CD4-positive, CD25-positive, alpha-beta regulatory T cell (primary cell): ENCODE measurements at regions not wholly inside any gene's neighbourhood (a gene's known extent, or its start where the extent isn't known, plus 50 kb on each side); places are given as distances from the start of the nearest gene placed in this dataset.

Source experiments
- ATAC-seq, 2 donors: fragments of 150-1000 bp; cut with Tn5 transposase; one replicate each; pipeline ENCODE4 v1.10.0; 2021; ENCODE audit warnings: low read depth in 2 of 2, moderate number of reproducible peaks in 2 of 2, moderate library complexity in 1 of 2
- DNase-seq, 3 donors: peaks; one replicate each; pipeline versions ENCODE4 v3.0.0 to v3.0.0-alpha.2; 2012 to 2022; ENCODE audit warnings: mixed read lengths in 1 of 3
- H3K27ac ChIP-seq: one replicate; pipeline ENCODE4 v1.7.0; 2013; ENCODE audit warnings: mild to moderate bottlenecking, low read length; ENCODE audit not compliant: insufficient read depth, poor library complexity, severe bottlenecking
- H3K27me3 ChIP-seq: one replicate; pipeline ENCODE4 v1.7.0; 2013; ENCODE audit warnings: low read length; ENCODE audit not compliant: control insufficient read depth, insufficient read depth
- H3K36me3 ChIP-seq: one replicate; pipeline ENCODE4 v1.7.0; 2013; ENCODE audit warnings: mild to moderate bottlenecking, low read length, moderate library complexity; ENCODE audit not compliant: control insufficient read depth, insufficient read depth
- H3K4me1 ChIP-seq: 2 replicates; pipeline ENCODE4 v1.7.0; 2013; ENCODE audit warnings: mild to moderate bottlenecking, low read length; ENCODE audit not compliant: insufficient read depth, control insufficient read depth, poor library complexity, severe bottlenecking
- H3K4me3 ChIP-seq: one replicate; pipeline ENCODE4 v1.7.0; 2013; ENCODE audit warnings: low read depth, mild to moderate bottlenecking, low read length, moderate library complexity
- H3K9me3 ChIP-seq, 2 experiments: 1 replicate in 1 of 2; 2 replicates in 1 of 2; pipeline ENCODE4 v1.7.0; 2013; ENCODE audit warnings: low read length in 2 of 2, mild to moderate bottlenecking in 1 of 2, moderate library complexity in 1 of 2; ENCODE audit not compliant: control insufficient read depth in 2 of 2
- H3K27ac Mint-ChIP-seq, 3 donors: one replicate each; pipeline ENCODE4 v1.8.0; 2020 to 2022; ENCODE audit warnings: mild to moderate bottlenecking in 3 of 3, mixed read lengths in 3 of 3, moderate library complexity in 2 of 3
- H3K27me3 Mint-ChIP-seq: one replicate; pipeline ENCODE4 v1.8.0; 2022; ENCODE audit warnings: mild to moderate bottlenecking, mixed read lengths
- H3K36me3 Mint-ChIP-seq: one replicate; pipeline ENCODE4 v1.8.0; 2020; ENCODE audit warnings: mixed read lengths
- H3K4me1 Mint-ChIP-seq, 4 donors: one replicate each; pipeline ENCODE4 v1.8.0; 2020 to 2022; ENCODE audit warnings: mixed read lengths in 4 of 4, mild to moderate bottlenecking in 1 of 4
- H3K4me3 Mint-ChIP-seq, 4 donors: one replicate each; pipeline ENCODE4 v1.8.0; 2020 to 2022; ENCODE audit warnings: mild to moderate bottlenecking in 4 of 4, mixed read lengths in 4 of 4, moderate library complexity in 3 of 4
- H3K9me3 Mint-ChIP-seq, 7 donors: one replicate each; pipeline ENCODE4 v1.8.0; 2020 to 2022; ENCODE audit warnings: mixed read lengths in 7 of 7, mild to moderate bottlenecking in 3 of 7, moderate library complexity in 2 of 7

DNA sequence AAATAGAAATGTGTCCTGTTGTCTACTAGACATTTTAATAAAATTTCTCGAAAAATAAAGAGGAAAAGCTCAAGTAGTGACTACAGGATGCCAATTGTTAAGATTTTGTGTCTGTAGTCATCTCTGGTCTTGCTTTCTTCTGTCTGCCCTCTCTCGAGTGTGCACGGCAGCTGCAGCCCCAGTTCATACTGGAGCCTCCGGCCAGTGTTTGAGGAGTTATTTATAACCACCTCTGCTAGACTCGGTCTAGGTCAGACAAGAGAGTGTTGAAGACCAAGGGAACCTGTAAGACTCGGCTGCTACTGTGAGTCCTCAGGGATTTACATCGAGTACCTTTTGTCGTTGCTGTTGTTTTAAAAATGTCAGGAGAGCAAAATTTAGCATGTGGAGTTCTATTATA lies 810.1 kb upstream of the POU3F3 start:
- H3K27ac ChIP-seq: no peak overlapping the region

DNA sequence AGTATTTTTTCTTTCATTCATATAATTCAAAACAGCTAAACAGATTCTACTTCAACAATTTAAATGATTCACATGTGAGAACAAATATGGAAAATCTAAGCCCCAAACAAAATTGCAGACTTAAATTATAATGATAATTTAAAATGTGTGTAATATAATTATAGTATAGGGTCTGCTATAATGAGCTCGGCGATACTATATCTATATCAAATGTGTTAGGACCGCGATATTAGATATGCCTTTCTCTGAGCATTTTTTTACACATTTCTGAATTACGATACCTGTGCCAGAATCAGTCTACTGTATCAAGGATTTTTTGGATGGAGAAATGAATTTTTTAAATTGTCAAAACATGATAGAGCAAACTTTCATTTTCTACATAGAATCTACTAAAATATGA lies 808.8 kb upstream of the POU3F3 start:
- no peak overlapping the region for H3K4me3 Mint-ChIP-seq
- ATAC-seq: no peak
- Histone ChIP-seq H3K27me3 (no peaks in the 10 kb centered on the region), H3K4me3 (no peak overlapping the region), H3K36me3 (no peaks in the 10 kb centered on the region), H3K9me3 (no peaks in the 10 kb centered on the region), H3K4me1 (no peaks in the 10 kb centered on the region), H3K27ac (no peak overlapping the region)
- H3K36me3 Mint-ChIP-seq: no peaks in the 10 kb centered on the region
- H3K27me3 Mint-ChIP-seq: no peaks in the 10 kb centered on the region
- no peaks in the 10 kb centered on the region for H3K4me1 Mint-ChIP-seq
- peaks cover 0 to 17% (median 2%) of the 10 kb centered on the region in 7 donors for H3K9me3 Mint-ChIP-seq
- DNase-seq: no peak
- no peak overlapping the region for H3K27ac Mint-ChIP-seq

More for the DNA sequence above, 810.1 kb upstream of the POU3F3 start:
- Mint-ChIP-seq H3K36me3 (no peaks in the 10 kb centered on the region), H3K9me3 (peaks cover 0 to 10% (median 2%) of the 10 kb centered on the region in 7 donors), H3K27ac (no peak overlapping the region), H3K4me1 (no peaks in the 10 kb centered on the region), H3K4me3 (no peak overlapping the region), H3K27me3 (no peaks in the 10 kb centered on the region)
- Histone ChIP-seq H3K27me3 (no peaks in the 10 kb centered on the region), H3K4me3 (no peak overlapping the region), H3K36me3 (no peaks in the 10 kb centered on the region), H3K9me3 (no peaks in the 10 kb centered on the region), H3K4me1 (no peaks in the 10 kb centered on the region)
- DNase-seq: no peak
- no peak for ATAC-seq

DNA sequence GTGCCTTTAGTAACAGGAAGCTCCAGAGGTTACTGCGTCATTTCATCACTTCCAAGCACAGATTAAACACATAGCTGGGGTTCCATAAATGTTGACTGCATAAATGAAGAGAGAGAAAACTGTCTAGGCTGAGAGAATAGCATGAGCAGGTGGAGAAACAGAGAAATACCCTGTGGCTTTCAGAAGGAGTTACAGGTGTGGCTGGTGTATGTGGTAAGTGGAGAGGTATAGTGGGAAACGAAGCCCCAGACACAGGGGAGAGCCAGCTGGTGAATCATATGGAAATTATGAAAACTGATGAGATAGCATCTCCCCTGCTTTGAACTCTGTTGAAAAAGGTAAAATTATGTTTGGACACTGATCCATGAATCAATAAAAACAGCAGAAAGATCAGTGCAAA lies 807.4 kb upstream of the POU3F3 start:
- no peak overlapping the region for H3K27ac ChIP-seq
- DNase-seq (no peak), ATAC-seq (no peak)
- peaks cover 0 to 14% (median 3%) of the 10 kb centered on the region in 7 donors for H3K9me3 Mint-ChIP-seq
- no peak overlapping the region for H3K4me3 Mint-ChIP-seq
- H3K4me1 Mint-ChIP-seq: no peaks in the 10 kb centered on the region
- H3K36me3 ChIP-seq: no peaks in the 10 kb centered on the region
- H3K27me3 ChIP-seq: no peaks in the 10 kb centered on the region
- H3K4me1 ChIP-seq: no peaks in the 10 kb centered on the region
- no peaks in the 10 kb centered on the region for H3K27me3 Mint-ChIP-seq
- no peak overlapping the region for H3K4me3 ChIP-seq
- H3K27ac Mint-ChIP-seq: no peak overlapping the region
- no peaks in the 10 kb centered on the region for H3K9me3 ChIP-seq
- H3K36me3 Mint-ChIP-seq: no peaks in the 10 kb centered on the region

DNA sequence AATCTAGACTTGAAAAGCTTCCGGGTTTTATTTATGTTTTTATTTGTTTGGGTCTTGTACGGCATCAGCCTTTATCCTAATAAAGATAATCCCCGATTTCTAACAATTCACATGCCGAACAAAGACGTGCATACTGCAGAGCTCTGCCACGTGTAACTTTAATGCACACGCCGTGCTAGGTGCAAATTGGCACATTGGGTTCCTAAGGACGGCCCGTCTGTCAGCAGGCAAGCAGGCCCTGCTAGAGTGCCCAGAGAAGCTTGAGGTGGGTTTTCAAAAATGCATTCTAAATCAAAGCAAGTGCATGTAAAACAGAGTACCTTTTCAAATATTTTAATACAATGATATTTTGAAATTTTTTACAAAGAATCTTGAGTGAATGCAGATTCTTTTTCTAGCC lies 806.4 kb upstream of the POU3F3 start:
- ATAC-seq (no peak), DNase-seq (no peak)
- H3K36me3 ChIP-seq: no peaks in the 10 kb centered on the region
- no peak overlapping the region for H3K4me3 ChIP-seq
- Mint-ChIP-seq H3K4me3 (no peak overlapping the region), H3K4me1 (no peaks in the 10 kb centered on the region), H3K27me3 (no peaks in the 10 kb centered on the region), H3K27ac (no peak overlapping the region), H3K36me3 (no peaks in the 10 kb centered on the region), H3K9me3 (peaks cover 2 to 16% (median 4%) of the 10 kb centered on the region in 7 donors)
- no peaks in the 10 kb centered on the region for H3K9me3 ChIP-seq
- no peaks in the 10 kb centered on the region for H3K27me3 ChIP-seq
- H3K27ac ChIP-seq: no peak overlapping the region
- H3K4me1 ChIP-seq: no peaks in the 10 kb centered on the region

DNA sequence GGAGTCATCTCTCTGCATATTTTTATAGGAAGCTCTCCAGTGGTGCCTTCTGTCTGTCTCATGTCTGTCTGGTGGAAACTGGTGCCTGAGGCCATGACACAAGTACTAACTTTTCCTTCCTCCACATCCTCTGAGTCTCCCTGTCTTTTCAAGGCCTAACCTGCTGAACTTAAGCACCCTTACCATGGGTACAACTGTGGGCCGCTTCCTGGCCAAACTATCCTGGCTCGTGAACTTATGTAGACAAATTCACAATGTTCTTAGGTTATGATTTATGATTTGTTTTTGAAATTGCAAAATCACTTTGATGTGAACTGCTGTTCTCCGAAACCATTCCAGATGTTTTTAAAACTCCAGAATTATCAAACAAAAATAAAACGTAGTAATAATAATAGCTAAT lies 804.5 kb upstream of the POU3F3 start:
- Mint-ChIP-seq H3K36me3 (no peaks in the 10 kb centered on the region), H3K4me3 (no peak overlapping the region), H3K27ac (no peak overlapping the region), H3K27me3 (no peaks in the 10 kb centered on the region), H3K9me3 (peaks cover 0 to 20% (median 4%) of the 10 kb centered on the region in 7 donors), H3K4me1 (no peaks in the 10 kb centered on the region)
- no peaks in the 10 kb centered on the region for H3K27me3 ChIP-seq
- no peak overlapping the region for H3K27ac ChIP-seq
- no peaks in the 10 kb centered on the region for H3K36me3 ChIP-seq
- H3K4me1 ChIP-seq: no peaks in the 10 kb centered on the region
- DNase-seq (no peak), ATAC-seq (no peak)
- H3K4me3 ChIP-seq: no peak overlapping the region
- H3K9me3 ChIP-seq: no peaks in the 10 kb centered on the region

DNA sequence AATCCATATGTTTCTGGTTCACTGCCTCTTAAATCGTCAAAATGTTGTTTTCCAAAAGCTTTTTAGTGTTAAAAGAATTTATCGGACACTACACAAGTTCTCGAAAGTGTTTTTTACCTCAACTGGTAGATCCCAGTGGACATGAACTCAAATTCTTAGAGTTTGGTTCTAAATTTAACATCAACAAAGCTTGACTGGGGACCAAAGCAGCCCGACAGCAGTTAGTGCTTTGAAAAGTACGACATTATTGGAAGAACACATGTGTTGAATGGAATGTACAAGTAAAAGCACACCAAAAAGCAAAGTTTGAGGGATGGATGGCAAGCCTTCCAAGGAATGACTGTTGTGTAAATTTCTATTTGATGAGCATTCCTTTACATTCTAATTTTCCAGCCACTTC lies 803.9 kb upstream of the POU3F3 start:
- DNase-seq (no peak), ATAC-seq (no peak)
- Mint-ChIP-seq H3K27me3 (no peaks in the 10 kb centered on the region), H3K4me3 (no peak overlapping the region), H3K36me3 (no peaks in the 10 kb centered on the region), H3K27ac (no peak overlapping the region), H3K4me1 (no peaks in the 10 kb centered on the region), H3K9me3 (peaks cover 2 to 20% (median 4%) of the 10 kb centered on the region in 7 donors)
- H3K27ac ChIP-seq: no peak overlapping the region
- H3K4me1 ChIP-seq: no peaks in the 10 kb centered on the region
- no peaks in the 10 kb centered on the region for H3K9me3 ChIP-seq
- H3K36me3 ChIP-seq: no peaks in the 10 kb centered on the region
- H3K4me3 ChIP-seq: no peak overlapping the region
- H3K27me3 ChIP-seq: no peaks in the 10 kb centered on the region

DNA sequence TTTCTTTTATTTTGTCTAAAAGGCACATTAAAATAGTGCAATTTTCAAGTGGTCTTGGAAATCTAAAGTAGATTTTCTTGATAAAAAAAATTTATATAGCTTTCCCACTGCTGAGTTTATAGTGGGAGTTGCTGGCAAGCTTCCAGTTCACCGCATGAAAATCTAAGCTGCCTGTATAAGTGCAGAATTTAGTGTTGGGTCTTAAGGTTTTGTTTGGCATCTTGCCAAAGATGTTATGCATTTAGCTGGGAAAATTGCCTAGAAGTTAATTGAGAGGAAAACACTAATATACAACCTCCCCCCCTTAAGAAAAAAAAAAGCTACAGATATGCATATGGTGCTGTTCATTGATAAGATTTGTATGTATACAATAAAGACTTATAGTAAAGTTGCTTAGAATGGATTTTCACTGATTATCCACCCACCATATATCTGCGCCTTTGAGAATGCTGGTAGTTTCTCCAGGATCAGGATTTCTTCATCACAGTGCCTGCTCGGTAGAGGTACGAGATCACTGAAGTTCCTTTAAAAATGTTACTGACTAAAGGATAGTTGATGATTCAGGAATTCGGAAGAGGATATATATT lies 803.2 kb upstream of the POU3F3 start:
- Mint-ChIP-seq H3K27me3 (no peaks in the 10 kb centered on the region), H3K9me3 (peaks cover 2 to 20% (median 4%) of the 10 kb centered on the region in 7 donors), H3K4me3 (no peak overlapping the region), H3K36me3 (no peaks in the 10 kb centered on the region), H3K4me1 (no peaks in the 10 kb centered on the region), H3K27ac (no peak overlapping the region)
- Histone ChIP-seq H3K9me3 (no peaks in the 10 kb centered on the region), H3K36me3 (no peaks in the 10 kb centered on the region), H3K27me3 (no peaks in the 10 kb centered on the region), H3K4me1 (no peaks in the 10 kb centered on the region), H3K4me3 (no peak overlapping the region), H3K27ac (no peak overlapping the region)
- ATAC-seq: no peak
- no peak for DNase-seq

DNA sequence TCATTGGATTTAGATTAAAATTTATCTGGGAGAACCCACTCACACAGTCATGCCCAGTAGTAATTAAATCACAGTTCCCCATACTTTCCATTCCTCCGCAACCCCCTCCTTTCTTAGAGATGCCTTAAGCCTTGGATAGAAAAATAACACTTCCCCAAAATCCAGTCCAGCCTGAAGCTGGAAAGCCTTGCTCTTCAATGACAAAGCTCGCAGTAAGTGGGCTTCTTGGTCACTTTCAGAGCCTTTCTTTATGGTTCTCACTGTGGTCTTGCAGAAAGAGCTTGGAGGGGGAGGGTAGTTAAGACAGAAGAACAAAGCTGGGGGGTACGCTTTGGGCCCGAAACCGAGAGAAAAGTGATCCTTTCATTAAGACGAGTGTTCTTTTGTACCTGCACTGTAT lies 802.1 kb upstream of the POU3F3 start:
- Histone ChIP-seq H3K27me3 (no peaks in the 10 kb centered on the region), H3K27ac (no peak overlapping the region), H3K4me3 (no peak overlapping the region), H3K9me3 (no peaks in the 10 kb centered on the region), H3K36me3 (no peaks in the 10 kb centered on the region), H3K4me1 (no peaks in the 10 kb centered on the region)
- Mint-ChIP-seq H3K4me3 (no peak overlapping the region), H3K27ac (no peak overlapping the region), H3K4me1 (no peaks in the 10 kb centered on the region), H3K36me3 (no peaks in the 10 kb centered on the region), H3K9me3 (peaks cover 2 to 20% (median 4%) of the 10 kb centered on the region in 7 donors), H3K27me3 (no peaks in the 10 kb centered on the region)
- ATAC-seq (no peak), DNase-seq (no peak)
